ENCODE measurements at regions not wholly inside any gene's neighbourhood (a gene's known extent, or its start where the extent isn't known, plus 50 kb on each side); places are given as distances from the start of the nearest gene placed in this dataset.
"Not testable (repeated sequence)": the region's sequence is repeated elsewhere in the genome, so short reads cannot be mapped to it uniquely, and the experiment has no call there.

DNA sequence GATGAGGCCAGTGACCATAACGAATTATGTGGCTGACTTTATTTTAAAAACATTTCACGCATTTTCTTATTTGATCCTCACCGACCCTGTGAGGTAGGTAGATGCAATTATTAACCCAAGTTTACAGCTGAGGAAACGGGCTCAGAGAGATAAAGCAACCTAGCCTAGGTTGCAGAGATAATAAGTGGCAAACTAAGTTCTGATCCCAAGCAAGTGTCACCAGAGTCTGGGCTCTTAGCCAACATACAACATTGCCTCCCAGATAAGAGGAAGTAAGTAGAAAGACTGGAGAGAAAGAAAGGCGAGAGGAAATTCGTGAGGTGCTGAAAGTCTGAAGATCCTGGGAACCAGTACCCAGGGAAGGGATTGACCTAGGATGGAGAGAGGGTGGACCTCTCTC, 77.4 kb upstream of the GPR50 start:
- TF ChIP-seq ZFX (IDR thresholded peaks at IDR 0.05) = no peak
- TF ChIP-seq, protein P1, sequence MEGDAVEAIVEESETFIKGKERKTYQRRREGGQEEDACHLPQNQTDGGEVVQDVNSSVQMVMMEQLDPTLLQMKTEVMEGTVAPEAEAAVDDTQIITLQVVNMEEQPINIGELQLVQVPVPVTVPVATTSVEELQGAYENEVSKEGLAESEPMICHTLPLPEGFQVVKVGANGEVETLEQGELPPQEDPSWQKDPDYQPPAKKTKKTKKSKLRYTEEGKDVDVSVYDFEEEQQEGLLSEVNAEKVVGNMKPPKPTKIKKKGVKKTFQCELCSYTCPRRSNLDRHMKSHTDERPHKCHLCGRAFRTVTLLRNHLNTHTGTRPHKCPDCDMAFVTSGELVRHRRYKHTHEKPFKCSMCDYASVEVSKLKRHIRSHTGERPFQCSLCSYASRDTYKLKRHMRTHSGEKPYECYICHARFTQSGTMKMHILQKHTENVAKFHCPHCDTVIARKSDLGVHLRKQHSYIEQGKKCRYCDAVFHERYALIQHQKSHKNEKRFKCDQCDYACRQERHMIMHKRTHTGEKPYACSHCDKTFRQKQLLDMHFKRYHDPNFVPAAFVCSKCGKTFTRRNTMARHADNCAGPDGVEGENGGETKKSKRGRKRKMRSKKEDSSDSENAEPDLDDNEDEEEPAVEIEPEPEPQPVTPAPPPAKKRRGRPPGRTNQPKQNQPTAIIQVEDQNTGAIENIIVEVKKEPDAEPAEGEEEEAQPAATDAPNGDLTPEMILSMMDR (conservative IDR thresholded peaks at IDR 0.05) = no peak
- no peak overlapping the region for H3K27ac ChIP-seq

- TF ChIP-seq, protein P1 (conservative IDR thresholded peaks at IDR 0.05) = no peak
- no peak for TF ChIP-seq ZFX (IDR thresholded peaks at IDR 0.05)
Observed at GRCh38 chrX:151100799-151101198, 75.6 kb upstream of the GPR50 start.

GRCh38 chrX:151113200-151113599, 63.2 kb upstream of the GPR50 start:
- not testable (repeated sequence) for H3K27ac ChIP-seq

More at GRCh38 chrX:151100799-151101198, 75.6 kb upstream of the GPR50 start:
- no peak overlapping the region for H3K27ac ChIP-seq

All from C4-2B (cell line).